Mucosa of descending colon (tissue), 3 donors: ENCODE measurements at regions not wholly inside any gene's neighbourhood (a gene's known extent, or its start where the extent isn't known, plus 50 kb on each side); places are given as distances from the start of the nearest gene placed in this dataset.

ENCODE experiments used
- ATAC-seq: fragments of 200-7000 bp; cut with Tn5 transposase; one replicate; pipeline ENCODE4 v1.9.1; 2020; ENCODE audit warnings: mild to moderate bottlenecking, moderate library complexity
- DNase-seq, 3 donors: peaks; one replicate each; pipeline ENCODE4 v3.0.0-alpha.2; 2020
- H3K36me3 ChIP-seq: fragments of 200-600 bp; one replicate; pipeline ENCODE4 v1.8.0; 2021; ENCODE audit warnings: low read depth, mild to moderate bottlenecking
- H3K4me1 ChIP-seq: fragments of 200-600 bp; one replicate; pipeline ENCODE4 v1.8.0; 2021; ENCODE audit warnings: low read depth, mild to moderate bottlenecking
- H3K4me3 ChIP-seq: fragments of 200-600 bp; one replicate; pipeline ENCODE4 v1.8.0; 2021; ENCODE audit warnings: mild to moderate bottlenecking
- H3K9me3 ChIP-seq: fragments of 200-600 bp; one replicate; pipeline ENCODE4 v1.8.0; 2021; ENCODE audit warnings: mild to moderate bottlenecking
- intact Hi-C, 2 donors: fragments of 100-400 bp; cut with DNase I in 1 of 2; cut with micrococcal nuclease in 1 of 2; formaldehyde crosslinking; loops; one replicate each; pipeline versions ENCODE4 v1.11.0 to v1.11.1; 2022; cut with DNase I, micrococcal nuclease
- TF ChIP-seq, protein P1 (sequence below): fragments of 200-600 bp; IDR thresholded peaks from one replicate; pipeline ENCODE4 v1.8.0; 2022; ENCODE audit warnings: antibody characterized with exemption, mild to moderate bottlenecking
- donor health status: DM: no; HTN: no; CAD: no; lungs with moderate emphysema.
- donor health status: DM: no; HTN: no; CAD: no.
- donor health status: DM: no; HTN: yes; CAD: no.

DNA sequence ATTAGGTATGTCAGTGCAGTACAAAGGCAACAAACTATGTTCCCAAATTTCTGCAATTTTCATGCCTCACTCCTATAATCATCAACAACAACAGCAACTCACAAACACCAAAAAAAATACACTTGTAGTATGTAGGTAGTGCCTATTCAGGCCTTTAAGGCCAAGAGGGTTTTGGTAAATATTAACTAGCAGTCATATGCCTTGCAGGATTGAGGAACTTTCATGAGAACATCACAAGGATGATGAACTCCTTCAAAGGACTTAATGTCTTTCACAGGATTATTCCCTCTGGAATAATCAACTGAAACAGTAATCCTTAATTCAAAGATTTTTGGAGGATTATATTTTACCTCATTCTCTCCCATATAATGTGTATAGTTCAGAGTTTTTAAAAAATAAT lies 293.8 kb downstream of the NOVA1 start:
- DNase-seq: no peak
- no peak for ATAC-seq
- TF ChIP-seq, protein P1, sequence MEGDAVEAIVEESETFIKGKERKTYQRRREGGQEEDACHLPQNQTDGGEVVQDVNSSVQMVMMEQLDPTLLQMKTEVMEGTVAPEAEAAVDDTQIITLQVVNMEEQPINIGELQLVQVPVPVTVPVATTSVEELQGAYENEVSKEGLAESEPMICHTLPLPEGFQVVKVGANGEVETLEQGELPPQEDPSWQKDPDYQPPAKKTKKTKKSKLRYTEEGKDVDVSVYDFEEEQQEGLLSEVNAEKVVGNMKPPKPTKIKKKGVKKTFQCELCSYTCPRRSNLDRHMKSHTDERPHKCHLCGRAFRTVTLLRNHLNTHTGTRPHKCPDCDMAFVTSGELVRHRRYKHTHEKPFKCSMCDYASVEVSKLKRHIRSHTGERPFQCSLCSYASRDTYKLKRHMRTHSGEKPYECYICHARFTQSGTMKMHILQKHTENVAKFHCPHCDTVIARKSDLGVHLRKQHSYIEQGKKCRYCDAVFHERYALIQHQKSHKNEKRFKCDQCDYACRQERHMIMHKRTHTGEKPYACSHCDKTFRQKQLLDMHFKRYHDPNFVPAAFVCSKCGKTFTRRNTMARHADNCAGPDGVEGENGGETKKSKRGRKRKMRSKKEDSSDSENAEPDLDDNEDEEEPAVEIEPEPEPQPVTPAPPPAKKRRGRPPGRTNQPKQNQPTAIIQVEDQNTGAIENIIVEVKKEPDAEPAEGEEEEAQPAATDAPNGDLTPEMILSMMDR: no peak

DNA sequence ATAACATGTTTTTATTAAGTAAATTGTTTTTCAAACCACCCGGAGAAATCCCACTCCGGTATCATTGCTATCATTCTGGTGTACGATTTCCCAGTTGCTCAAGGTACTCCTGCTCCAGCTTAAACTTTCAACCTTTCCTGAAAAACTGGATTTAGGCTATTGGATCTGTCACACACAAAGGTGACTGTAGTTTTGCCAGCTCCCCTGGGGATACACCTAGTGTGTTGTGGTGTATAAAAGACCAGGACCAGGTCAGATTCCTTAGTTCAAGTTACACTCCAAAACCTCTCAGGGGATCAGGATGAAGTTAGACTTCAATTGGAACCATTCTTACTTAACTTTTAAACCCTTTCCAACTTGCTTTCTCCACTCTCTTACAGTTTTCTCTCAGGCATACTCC lies 303.9 kb downstream of the NOVA1 start:
- Histone ChIP-seq H3K9me3 (no peaks in the 10 kb centered on the region), H3K4me3 (no peak overlapping the region), H3K36me3 (no peaks in the 10 kb centered on the region), H3K4me1 (no peaks in the 10 kb centered on the region)
- ATAC-seq (no peak), DNase-seq (no peak)
- TF ChIP-seq, protein P1: no peak
- intact Hi-C loops: no loop called here

More for the DNA sequence above, 293.8 kb downstream of the NOVA1 start:
- H3K36me3 ChIP-seq: no peaks in the 10 kb centered on the region
- H3K4me1 ChIP-seq: no peaks in the 10 kb centered on the region
- no peaks in the 10 kb centered on the region for H3K9me3 ChIP-seq
- H3K4me3 ChIP-seq: no peak overlapping the region
- intact Hi-C loops: no loop called here

DNA sequence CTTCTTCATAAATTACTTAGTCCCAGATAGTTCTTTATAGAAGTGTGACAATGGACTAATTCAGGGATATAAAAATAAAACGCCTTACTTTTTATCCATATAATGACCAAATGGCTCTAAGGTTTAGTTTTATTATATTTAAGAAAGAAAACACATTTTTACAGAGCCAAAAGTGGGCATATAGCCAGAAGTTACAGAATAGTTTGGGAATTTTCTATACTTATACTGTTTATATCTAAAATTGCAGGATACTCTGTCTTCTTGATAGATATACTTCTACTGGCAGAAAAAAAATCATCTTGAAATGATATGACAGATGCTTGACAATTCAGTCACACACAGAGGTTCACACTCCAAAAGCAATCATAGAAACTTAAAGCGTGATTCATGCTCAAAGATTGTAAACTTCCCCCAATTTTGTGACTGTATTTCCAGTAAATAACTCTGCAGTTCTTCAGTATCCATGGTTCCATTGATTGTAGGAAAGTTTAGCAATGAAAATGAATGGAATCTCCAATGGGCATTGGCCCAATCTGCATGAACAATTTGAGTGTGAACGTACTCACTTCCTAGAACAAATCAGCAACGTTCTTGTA lies 307.8 kb downstream of the NOVA1 start:
- no peak for DNase-seq
- no peak overlapping the region for H3K4me3 ChIP-seq
- intact Hi-C loops: no loop called here
- TF ChIP-seq, protein P1: no peak
- no peaks in the 10 kb centered on the region for H3K36me3 ChIP-seq
- no peak for ATAC-seq
- H3K9me3 ChIP-seq: no peaks in the 10 kb centered on the region
- no peaks in the 10 kb centered on the region for H3K4me1 ChIP-seq

DNA sequence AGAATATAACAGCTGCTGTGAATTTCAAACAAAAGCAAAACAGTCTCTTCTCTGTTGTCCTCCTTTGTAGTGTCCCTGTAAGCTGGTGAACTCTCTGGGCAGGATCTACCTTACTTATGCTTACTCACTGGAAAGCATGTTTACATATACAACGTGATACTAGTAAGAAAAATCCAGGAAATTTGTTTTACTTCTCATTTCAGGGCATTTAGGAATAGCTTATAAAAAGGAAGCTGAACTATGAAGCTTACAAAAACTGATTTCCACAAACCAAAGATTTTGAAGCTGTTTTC lies 311.0 kb downstream of the NOVA1 start:
- Histone ChIP-seq H3K36me3 (no peaks in the 10 kb centered on the region), H3K4me3 (no peak overlapping the region), H3K4me1 (no peaks in the 10 kb centered on the region), H3K9me3 (no peaks in the 10 kb centered on the region)
- DNase-seq (no peak), ATAC-seq (no peak)
- TF ChIP-seq, protein P1: no peak
- intact Hi-C loops: no loop called here

GRCh38 chr14:26286081-26286912 lies 311.5 kb downstream of the NOVA1 start:
- Histone ChIP-seq H3K36me3 (no peaks in the 10 kb centered on the region), H3K9me3 (no peaks in the 10 kb centered on the region), H3K4me3 (no peak overlapping the region), H3K4me1 (no peaks in the 10 kb centered on the region)
- ATAC-seq (no peak), DNase-seq (no peak)
- intact Hi-C loops: no loop called here
- TF ChIP-seq, protein P1: no peak
